Activated CD4-positive, alpha-beta T cell treated with anti-CD3 and anti-CD28 coated beads, Interleukin-2, Interleukin-4, amounts not matched to agents 100 ng/mL and 50 ng/mL, durations not matched to agents 16 hours and 8 hours (primary cell): ENCODE measurements at regions not wholly inside any gene's neighbourhood (a gene's known extent, or its start where the extent isn't known, plus 50 kb on each side); places are given as distances from the start of the nearest gene placed in this dataset.

ENCODE experiments used
- DNase-seq: peaks from one replicate; pipeline ENCODE4 v3.0.0-alpha.2; 2020; ENCODE audit warnings: low spot score

- no peak for DNase-seq
These were observed 334.1 kb downstream of the RPS24 start for GRCh38 chr10:78367751-78368150.

DNA sequence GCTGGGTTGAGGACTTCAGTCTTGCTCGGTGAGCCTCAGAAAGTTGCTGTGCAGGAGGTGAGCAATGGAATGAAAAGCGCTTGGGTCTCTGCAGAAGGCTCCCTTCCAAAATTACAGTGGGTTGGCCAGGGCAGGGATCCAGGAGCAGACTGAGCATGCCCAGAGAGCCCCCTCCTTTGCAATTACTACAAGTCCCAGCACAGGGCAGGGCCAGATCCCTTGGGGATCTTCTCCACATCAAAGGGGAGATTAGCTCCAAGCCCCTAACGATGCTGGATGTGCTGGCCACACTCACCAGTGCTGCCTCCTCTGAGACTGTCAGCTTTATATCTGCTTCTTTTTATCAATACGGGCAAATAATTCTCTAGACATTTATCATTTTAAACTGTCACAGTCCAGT lies 337.5 kb downstream of the RPS24 start:
- no peak for DNase-seq

DNA sequence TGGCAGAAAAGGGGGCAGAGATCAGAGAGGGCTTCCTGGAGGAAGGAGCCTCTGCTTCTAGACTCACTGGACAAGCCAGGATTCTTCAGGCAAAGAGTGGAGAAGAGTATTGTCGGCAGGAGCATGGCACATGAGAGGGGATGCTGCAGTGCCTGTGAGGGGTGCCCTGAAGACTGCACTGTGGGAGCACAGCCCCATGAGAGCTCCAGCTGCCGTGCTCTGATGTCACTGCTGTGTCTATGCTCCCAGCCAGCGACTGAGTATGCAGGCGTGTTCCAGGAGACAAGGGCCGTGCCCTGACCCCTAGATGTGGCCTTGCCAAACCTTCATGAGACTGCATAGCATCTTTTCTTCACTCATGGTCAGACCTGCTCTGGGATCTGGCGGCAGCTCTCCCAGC lies 339.1 kb downstream of the RPS24 start:
- no peak for DNase-seq

GRCh38 chr10:78374331-78375028 lies 340.8 kb downstream of the RPS24 start:
- DNase-seq = no peak

DNA sequence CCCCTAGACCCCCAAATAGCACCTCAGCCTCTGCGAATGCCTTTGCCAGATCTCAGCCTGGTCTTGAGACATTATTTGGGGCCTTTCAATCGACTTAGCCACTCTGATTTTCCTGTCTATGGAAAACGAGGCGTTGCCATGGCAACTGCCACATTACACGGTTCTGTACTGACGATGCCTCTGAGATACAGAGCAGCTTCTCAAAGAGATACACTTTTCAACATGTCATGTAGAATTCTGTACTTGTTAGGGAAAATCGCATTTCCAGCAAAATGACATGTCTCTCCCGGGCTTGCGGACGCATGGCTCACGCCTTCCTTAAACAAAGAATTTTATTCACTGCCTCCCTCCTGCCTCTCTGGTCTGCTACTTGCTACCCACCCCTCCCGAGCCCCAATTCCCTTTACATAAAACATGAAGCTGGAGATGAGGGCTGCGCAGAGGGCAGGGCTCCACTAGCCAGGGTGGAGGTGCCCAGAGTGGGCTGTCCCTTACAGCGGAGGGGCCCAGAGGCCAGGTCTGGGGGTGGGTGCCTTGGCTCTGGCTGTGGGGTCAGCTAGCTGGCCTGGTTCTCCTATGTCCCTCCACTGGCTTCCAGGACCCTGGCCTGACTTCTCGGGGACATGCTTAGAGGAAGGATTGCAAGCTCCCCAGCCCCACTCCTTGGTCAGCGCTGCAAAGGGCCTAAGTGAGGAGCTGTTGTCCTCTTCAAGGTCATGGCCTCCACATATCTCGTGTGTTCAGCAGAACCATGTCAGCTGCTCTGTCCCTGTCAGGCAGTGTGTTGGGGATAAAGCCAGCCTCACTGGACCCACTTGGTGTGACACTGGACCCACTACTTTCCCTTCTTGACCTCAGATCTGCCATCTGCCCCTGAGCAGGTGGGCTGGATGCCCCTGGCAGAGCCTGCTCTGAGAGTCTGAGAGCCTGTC lies 342.5 kb downstream of the RPS24 start:
- no peak for DNase-seq

DNA sequence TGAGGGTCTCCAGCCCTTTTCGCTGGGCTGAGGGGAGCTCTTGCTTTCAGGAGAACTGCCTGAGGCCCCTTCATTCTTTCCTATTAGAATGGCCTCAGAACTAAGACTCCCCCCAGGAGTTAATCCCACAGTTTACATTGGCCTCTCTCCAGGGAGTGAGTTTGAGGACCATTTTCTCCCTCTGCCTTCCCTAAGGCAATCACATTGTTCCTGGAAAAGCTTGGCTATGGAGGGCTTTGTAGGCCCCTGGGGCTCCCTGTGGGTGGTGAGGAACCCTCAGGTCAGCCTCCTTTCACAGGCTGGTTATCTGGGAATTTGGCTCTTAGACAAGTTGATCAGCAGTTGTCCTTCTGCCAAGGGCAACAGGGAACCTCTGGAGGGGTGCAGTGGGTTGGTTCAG lies 343.7 kb downstream of the RPS24 start:
- DNase-seq = no peak

GRCh38 chr10:78378192-78378591 lies 344.5 kb downstream of the RPS24 start:
- no peak for DNase-seq

- DNase-seq = no peak
These were observed 347.4 kb downstream of the RPS24 start for GRCh38 chr10:78381107-78381506.

DNA sequence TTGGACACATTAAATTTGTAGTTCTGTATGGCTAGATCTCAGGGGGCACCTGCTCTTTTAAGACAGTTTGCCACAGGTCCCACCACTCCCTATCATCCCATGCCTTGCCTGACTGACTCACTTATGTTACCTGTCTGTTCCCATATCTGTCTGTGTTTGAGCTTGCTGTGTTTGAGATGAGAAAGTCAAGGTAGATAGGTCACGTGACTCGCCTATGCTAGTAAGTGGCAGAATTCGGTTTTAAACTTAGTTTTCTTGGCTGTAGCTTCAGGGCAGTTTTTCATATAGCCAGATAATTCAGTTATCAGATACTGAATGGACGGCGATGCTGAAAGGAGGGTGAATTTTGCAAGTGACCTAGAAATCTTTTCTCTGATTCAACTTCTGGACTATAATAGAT lies 348.4 kb downstream of the RPS24 start:
- DNase-seq = no peak

GRCh38 chr10:78382772-78383171 lies 349.1 kb downstream of the RPS24 start:
- DNase-seq = no peak

DNA sequence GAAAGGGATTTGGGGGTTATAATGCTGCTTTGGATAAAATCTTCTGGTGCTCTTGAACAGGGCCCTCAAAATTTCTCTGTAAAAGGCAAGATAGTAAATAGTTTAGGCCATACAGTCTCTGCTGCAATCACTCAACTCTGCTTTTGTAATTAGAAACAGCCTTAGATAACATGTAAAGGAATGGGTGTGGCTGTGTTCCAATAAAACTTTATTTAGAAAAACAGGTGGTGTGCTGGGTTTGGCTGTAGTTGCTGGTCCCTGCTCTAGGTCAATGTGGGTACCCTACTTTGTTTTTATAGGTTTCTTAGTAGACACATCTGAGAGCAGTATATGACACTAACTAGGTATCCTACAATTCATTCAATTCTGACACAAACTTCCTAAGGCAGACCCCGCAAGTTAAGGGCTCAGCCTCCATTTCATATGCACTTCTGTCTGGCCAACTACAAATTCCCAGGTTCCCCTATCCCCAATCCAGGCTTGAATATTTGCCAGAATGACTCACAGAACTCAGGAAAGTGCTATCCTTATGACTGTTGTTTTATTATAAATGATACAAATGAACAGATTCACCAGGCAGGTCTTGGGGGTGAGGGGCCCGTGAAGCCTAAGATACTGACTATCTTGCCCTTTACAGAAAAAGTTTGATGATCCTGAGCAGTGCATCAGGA lies 349.9 kb downstream of the RPS24 start:
- DNase-seq = no peak

- no peak for DNase-seq
These were observed 350.4 kb downstream of the RPS24 start for GRCh38 chr10:78384049-78384431.

- DNase-seq = no peak
These were observed 351.9 kb downstream of the RPS24 start for GRCh38 chr10:78385599-78385998.

- DNase-seq = no peak
These were observed 352.8 kb downstream of the RPS24 start for GRCh38 chr10:78386509-78386908.

DNA sequence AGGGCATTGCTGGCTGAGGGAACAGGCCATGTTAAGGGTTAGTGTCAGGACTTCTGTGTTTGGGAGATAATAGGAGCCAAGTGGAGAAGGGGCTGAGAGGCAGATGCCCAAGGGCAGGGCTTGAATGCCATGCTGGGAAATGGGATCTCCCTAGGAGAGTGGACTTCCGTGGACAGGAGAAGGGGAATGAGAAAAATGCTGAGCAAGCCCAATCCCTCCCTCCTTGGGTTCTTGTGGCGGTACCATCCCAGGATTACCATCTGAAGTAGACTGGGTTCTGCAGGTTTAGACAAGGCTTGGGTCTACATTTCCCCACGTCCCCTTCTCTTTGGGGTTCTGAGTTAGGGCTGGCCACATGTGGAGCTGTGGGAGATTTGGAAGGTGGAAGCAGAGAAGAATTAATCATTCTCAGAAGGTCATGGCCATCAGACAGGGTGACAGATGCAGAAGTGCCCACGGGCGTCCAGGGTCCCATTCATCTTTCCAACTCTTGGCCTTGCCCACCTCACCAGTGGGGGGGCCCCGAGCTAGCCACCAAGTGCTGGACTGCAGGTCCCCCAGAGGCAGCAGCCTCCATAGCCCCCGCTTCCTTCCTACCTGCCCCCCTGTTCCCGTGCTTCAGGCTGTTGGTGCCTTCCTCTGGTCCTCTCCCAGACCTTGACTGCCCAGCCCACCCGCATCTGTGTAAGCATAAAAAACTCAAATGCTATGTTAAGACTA lies 354.8 kb downstream of the RPS24 start:
- no peak for DNase-seq

DNA sequence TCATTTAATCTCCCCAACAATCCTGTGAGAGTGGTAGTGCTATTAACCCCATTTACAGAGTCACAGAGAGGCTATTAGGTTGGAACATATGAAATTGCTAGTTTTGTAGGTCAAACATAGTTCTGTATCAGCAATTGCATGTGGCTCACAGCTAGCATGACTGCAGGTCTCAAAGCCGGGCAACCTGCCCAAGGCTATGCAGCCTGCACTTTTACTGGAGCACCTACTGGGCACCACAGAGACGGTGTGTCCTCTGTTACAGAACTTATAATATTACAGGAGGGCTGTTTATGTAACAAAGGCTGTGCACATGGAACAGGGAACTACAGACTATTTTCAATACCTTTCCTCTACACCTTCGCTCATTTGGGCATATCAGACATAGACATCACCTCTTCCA lies 355.8 kb downstream of the RPS24 start:
- no peak for DNase-seq

- no peak for DNase-seq
These were observed 356.4 kb downstream of the RPS24 start for GRCh38 chr10:78390051-78390450.

DNA sequence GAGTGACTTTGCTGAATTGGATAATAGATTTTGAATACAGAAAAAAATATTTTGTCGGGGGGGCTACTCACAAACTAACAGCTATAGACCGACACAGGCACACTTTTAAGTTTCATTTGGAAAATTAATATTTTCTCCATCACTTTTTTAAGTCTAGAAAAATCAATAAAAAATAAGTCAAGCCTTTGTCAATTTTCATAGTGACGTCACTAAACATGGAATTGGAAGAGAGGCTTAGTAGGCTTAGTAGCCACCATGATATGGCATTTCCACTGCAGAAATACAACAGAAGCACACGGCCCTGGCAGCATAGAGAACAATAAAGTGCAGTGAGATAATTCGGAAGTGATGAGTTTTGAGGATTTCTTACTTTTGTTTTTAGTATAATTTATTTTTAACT lies 357.2 kb downstream of the RPS24 start:
- DNase-seq = no peak

DNA sequence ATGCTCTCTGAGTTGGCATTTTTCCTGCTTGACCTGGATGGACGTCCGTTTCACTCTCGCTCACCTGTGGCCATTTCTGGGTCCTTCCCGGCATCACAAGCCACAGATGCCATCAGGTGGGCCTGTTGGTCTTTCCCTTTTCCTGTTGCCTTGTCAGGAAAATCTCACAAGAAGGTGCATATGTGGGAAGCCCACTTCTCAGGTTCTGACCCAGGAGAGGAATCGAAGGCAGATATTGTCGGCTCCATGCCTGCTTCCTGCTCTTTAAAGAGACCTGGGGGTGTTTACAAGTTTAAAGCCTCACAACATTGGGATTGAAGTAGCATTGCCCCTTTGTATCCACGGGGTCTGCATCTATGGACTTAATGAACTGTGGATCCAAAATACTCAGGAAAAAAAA lies 357.9 kb downstream of the RPS24 start:
- no peak for DNase-seq

GRCh38 chr10:78392197-78392596 lies 358.5 kb downstream of the RPS24 start:
- DNase-seq = no peak

GRCh38 chr10:78393094-78393493 lies 359.4 kb downstream of the RPS24 start:
- no peak for DNase-seq

DNA sequence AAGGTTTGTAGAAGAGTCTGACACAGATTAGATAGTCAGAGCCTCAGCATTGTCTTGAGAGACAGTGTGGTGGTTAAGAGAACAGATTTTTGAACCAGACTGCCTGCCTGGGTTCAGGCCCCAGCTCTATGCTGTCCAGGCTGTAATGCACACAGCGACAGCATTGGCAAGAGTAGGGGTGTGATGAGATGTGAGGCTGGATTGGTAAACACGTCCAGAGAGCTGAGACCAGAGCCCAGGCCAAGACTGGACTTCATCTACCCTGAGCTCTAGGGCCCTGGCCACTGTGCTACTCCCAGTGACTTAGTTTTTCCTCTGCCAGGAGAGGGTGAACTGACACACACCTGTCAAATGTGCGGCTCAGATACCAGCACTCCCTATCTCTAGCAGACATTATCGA lies 360.4 kb downstream of the RPS24 start:
- DNase-seq = no peak
